Psoas muscle (tissue), 7 donors: ENCODE measurements at regions not wholly inside any gene's neighbourhood (a gene's known extent, or its start where the extent isn't known, plus 50 kb on each side); places are given as distances from the start of the nearest gene placed in this dataset.
A peak's percentile ranks its signal among the peaks of the same experiment; 100 is the strongest.

ENCODE experiments used
- ATAC-seq, 4 donors: fragments of 200-7000 bp; cut with Tn5 transposase; one replicate each; pipeline ENCODE4 v1.9.1; 2020; ENCODE audit warnings: moderate library complexity in 3 of 4, mild to moderate bottlenecking in 2 of 4
- DNase-seq, 2 donors: peaks; one replicate each; pipeline ENCODE4 v3.0.0-alpha.2; 2020
- H3K27ac ChIP-seq: fragments of 200-600 bp; one replicate; pipeline ENCODE4 v1.8.0; 2022
- H3K27me3 ChIP-seq, 3 donors: fragments of 200-600 bp in 1 of 3; one replicate each; pipeline versions ENCODE4 v1.6.1 to v1.8.0; 2013 to 2022; ENCODE audit warnings: low read length in 2 of 3, mild to moderate bottlenecking in 2 of 3, moderate library complexity in 1 of 3; ENCODE audit not compliant: insufficient read depth in 3 of 3
- H3K36me3 ChIP-seq, 2 donors: fragments of 200-600 bp in 1 of 2; one replicate each; pipeline versions ENCODE4 v1.6.1 to v1.8.0; 2013 to 2022; ENCODE audit warnings: low read depth in 1 of 2, mild to moderate bottlenecking in 1 of 2, moderate library complexity in 1 of 2; ENCODE audit not compliant: insufficient read depth in 1 of 2
- H3K4me1 ChIP-seq: fragments of 200-600 bp; one replicate; pipeline ENCODE4 v1.8.0; 2022
- H3K4me3 ChIP-seq: fragments of 200-600 bp; one replicate; pipeline ENCODE4 v1.8.0; 2022; ENCODE audit warnings: mild to moderate bottlenecking
- H3K9me3 ChIP-seq: fragments of 200-600 bp; one replicate; pipeline ENCODE4 v1.8.0; 2022
- CTCF ChIP-seq: fragments of 200-600 bp; IDR thresholded peaks from one replicate; pipeline ENCODE4 v1.8.0; 2022; ENCODE audit warnings: antibody characterized with exemption
- WGBS, 3 donors: extraction: QIAGEN DNeasy Blood & Tissue Kit; methylation state at CpG; one replicate each; pipeline versions ENCODE4 v1.1.6 to v1.1.7; 2013; 5-methylcytosine and 5-hydroxymethylcytosine counted together
- intact Hi-C, 2 donors: fragments of 100-400 bp; cut with DNase I; formaldehyde crosslinking; loops; one replicate each; pipeline versions ENCODE4 v1.11.0 to v1.14.2; 2022
- donor health status: healthy with polysubstance abuse.
- donor health status: DM: no; HTN: no; CAD: no; lungs with moderate emphysema.
- donor health status: Bipolar disorder and iron deficiency.
- donor health status: healthy.
- donor health status: DM: yes; HTN: yes; CAD: no.
- donor health status: DM: no; HTN: no; CAD: no.
- donor health status: DM: yes; HTN: yes; CAD: no.

GRCh38 chr3:132174500-132174899 is 139.7 kb upstream of the CPNE4 start:
- intact Hi-C loops: no loop called here

GRCh38 chr3:132180337-132180791 is 136.8 kb upstream of the ACP3 start:
- peak; percentile 28 for TF ChIP-seq CTCF
- Histone ChIP-seq H3K4me3 (no peak overlapping the region), H3K4me1 (no peaks in the 10 kb centered on the region), H3K27me3 (no peaks in the 10 kb centered on the region), H3K9me3 (no peaks in the 10 kb centered on the region), H3K36me3 (no peaks in the 10 kb centered on the region), H3K27ac (no peak overlapping the region)
- 9 to 15% (median 10%) methylated on average over 3 of the region's 3 CpGs for WGBS, 3 donors
- intact Hi-C loops: no loop called here
- ATAC-seq: no peak
- no peak for DNase-seq

More at GRCh38 chr3:132174500-132174899, 139.7 kb upstream of the CPNE4 start:
- Histone ChIP-seq H3K9me3 (no peaks in the 10 kb centered on the region), H3K4me3 (no peak overlapping the region), H3K27ac (no peak overlapping the region), H3K27me3 (no peaks in the 10 kb centered on the region), H3K36me3 (no peaks in the 10 kb centered on the region), H3K4me1 (no peaks in the 10 kb centered on the region)
- DNase-seq (no peak), ATAC-seq (no peak)
- TF ChIP-seq CTCF: no peak
- WGBS, 3 donors: 58 to 79% (median 76%) methylated on average over 1 of the region's 1 CpG

GRCh38 chr3:132183811-132184210 is 133.4 kb upstream of the ACP3 start:
- WGBS, 3 donors: 45 to 50% (median 48%) methylated on average over 1 of the region's 1 CpG
- no peak for DNase-seq
- H3K4me3 ChIP-seq: no peak overlapping the region
- no peaks in the 10 kb centered on the region for H3K4me1 ChIP-seq
- no peak for ATAC-seq
- H3K9me3 ChIP-seq: no peaks in the 10 kb centered on the region
- no peak overlapping the region for H3K27ac ChIP-seq
- no peaks in the 10 kb centered on the region for H3K27me3 ChIP-seq
- no peaks in the 10 kb centered on the region for H3K36me3 ChIP-seq
- TF ChIP-seq CTCF: no peak
- intact Hi-C loops: no loop called here

- TF ChIP-seq CTCF: no peak
- Histone ChIP-seq H3K27ac (no peak overlapping the region), H3K4me3 (no peak overlapping the region), H3K27me3 (no peaks in the 10 kb centered on the region), H3K36me3 (no peaks in the 10 kb centered on the region), H3K4me1 (no peaks in the 10 kb centered on the region), H3K9me3 (no peaks in the 10 kb centered on the region)
- intact Hi-C loops: no loop called here
- no peak for DNase-seq
- ATAC-seq: no peak
- WGBS, 3 donors: 41 to 51% (median 44%) methylated on average over 2 of the region's 2 CpGs
These were observed 129.5 kb upstream of the ACP3 start for GRCh38 chr3:132187746-132188145.

GRCh38 chr3:132189601-132190000 is 127.6 kb upstream of the ACP3 start:
- no peak for DNase-seq
- intact Hi-C loops: no loop called here
- no peaks in the 10 kb centered on the region for H3K4me1 ChIP-seq
- H3K9me3 ChIP-seq: no peaks in the 10 kb centered on the region
- no peaks in the 10 kb centered on the region for H3K36me3 ChIP-seq
- no peak overlapping the region for H3K4me3 ChIP-seq
- no peak for ATAC-seq
- no peaks in the 10 kb centered on the region for H3K27me3 ChIP-seq
- H3K27ac ChIP-seq: no peak overlapping the region
- TF ChIP-seq CTCF: no peak
- WGBS, 3 donors: 27 to 33% (median 28%) methylated on average over 3 of the region's 3 CpGs
